ENCODE measurements at regions not wholly inside any gene's neighbourhood (a gene's known extent, or its start where the extent isn't known, plus 50 kb on each side); places are given as distances from the start of the nearest gene placed in this dataset.

DNA sequence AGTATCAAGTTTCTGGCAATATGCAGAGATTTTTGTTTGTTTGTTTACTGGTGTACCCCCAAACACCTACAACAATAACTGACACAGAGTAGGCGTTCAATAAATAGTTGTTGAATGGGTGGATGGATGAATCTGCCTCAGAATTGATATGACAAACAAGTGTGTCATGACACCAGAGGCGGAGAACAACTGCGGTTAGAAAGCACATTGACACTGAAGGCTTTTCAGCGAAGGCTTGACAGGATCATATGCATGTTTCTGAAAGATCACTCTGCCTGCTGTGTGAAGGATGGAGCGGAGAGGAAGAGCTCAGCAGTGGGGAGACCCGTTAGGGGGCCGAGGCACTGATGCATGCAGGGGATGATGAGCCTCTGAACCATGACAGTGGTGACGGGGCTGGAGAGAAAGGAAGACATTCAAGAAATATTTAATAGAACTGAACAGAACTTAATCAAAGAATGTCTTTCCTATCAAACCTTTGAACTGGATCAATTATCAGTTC lies 108.5 kb upstream of the USP47 start:
- TF ChIP-seq ESRRG (CRISPR knock-in tag; IDR thresholded peaks at IDR 0.05) (no peak), ARNTL (CRISPR knock-in tag; IDR thresholded peaks at IDR 0.05; ENCODE audit: borderline replicate concordance, low read depth) (no peak), ZNF70 (CRISPR knock-in tag; IDR thresholded peaks at IDR 0.05) (no peak), ZNF8 (CRISPR knock-in tag; IDR thresholded peaks at IDR 0.05) (no peak), BACH2 (CRISPR knock-in tag; IDR thresholded peaks at IDR 0.05; ENCODE audit: borderline replicate concordance) (no peak)
